Dedifferentiated amniotic fluid mesenchymal stem cell (primary cell): ENCODE measurements at regions not wholly inside any gene's neighbourhood (a gene's known extent, or its start where the extent isn't known, plus 50 kb on each side); places are given as distances from the start of the nearest gene placed in this dataset.

Experiments
- DNase-seq: peaks from one replicate; pipeline ENCODE4 v3.0.0-alpha.2; 2016; ENCODE audit errors: extremely low spot score

GRCh38 chr18:46344416-46345180 lies 240.4 kb downstream of the HAUS1 start:
- DNase-seq: no peak

- no peak for DNase-seq
Measured at GRCh38 chr18:46345181-46345465, 240.9 kb downstream of the HAUS1 start.

DNA sequence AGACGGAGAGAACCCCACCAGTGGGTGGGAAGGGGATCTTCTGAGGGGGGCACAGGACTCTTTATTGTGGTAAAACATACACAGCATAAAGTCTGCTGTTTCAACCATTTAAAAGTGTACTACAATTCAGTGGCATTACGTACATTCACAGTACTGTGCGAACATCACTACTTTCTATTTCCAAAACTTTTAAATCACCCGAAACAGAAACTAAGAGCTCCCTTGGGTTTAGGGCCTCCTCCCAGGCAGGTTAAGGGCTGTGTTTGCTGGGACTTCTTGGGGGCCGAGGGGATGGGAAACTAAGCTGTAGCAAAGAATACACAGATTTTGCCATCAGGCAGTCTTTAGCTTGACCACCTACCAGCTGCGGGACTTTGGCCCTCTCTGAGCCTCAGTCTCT lies 242.0 kb downstream of the HAUS1 start:
- DNase-seq: no peak

GRCh38 chr18:46346896-46347630 lies 242.9 kb downstream of the HAUS1 start:
- DNase-seq: no peak

DNA sequence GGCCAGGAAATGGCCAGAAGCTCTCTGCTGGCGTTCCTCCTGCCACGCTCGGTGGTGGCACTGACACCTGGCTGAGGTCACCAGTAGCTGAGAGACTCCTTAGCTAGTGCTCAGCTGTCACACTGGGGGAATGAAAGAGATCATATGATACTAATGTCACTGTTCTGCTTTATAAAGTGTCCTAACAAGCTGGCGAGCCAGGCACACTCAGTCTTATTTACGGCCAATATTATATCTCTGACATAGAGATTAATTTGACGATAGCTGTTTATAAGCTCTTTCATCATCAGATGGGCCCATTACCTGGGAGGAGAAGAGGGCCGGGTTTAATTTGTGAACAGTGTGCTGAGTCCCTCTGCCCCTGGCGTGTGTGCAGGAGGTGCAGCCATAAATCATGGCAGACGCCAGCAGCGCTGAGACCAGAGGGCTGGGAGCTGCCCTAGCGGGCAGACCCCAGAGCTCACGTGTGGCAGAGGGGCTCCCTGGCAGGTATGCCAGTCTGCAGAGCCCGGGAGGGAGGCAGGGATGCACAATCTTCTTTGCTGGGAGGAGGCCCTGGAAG lies 246.5 kb downstream of the HAUS1 start:
- DNase-seq: no peak

GRCh38 chr18:46352520-46353250 lies 248.5 kb downstream of the HAUS1 start:
- no peak for DNase-seq

GRCh38 chr18:46353460-46353859 lies 249.3 kb downstream of the HAUS1 start:
- no peak for DNase-seq

DNA sequence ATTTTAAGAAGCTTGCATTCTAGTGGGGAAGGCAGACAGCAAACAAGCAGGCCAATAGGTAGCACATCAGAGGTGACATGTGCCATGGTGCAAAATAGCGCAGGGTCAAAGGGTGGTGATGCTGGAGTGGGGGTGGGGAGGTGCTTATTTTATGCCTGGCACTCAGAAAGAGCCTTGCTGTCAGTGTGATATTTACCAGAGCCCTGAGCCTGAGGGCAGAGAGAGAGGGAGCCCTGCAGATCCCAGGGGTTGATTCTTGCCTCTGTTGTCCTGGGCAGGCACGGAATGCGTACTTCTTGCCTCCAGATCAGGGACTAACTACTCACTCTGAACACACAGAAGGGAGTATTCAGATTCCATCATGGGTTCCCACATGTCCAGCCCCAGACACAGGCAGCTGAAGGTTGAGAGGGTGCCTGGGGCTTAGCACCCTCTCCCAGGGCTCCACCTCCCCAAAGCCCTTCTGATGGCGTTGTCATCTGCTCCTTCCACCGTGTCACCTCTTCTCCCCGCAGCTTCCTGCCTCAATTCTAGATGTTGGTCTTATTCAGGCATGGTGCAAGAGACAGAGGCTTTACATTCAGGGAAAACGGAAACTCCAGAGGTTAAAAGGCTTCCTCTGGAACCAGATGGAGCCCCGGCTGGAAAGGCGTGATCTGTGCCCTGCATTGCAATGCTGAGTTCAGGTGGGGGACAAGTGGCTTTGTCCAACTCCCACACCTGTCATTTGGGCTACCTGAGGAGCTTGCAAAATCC lies 252.3 kb downstream of the HAUS1 start:
- no peak for DNase-seq

- DNase-seq: no peak
Measured at GRCh38 chr18:46360102-46360699, 256.0 kb downstream of the HAUS1 start.

- DNase-seq: no peak
Measured at GRCh38 chr18:46360866-46361265, 256.7 kb downstream of the HAUS1 start.

GRCh38 chr18:46362533-46362932 lies 258.3 kb downstream of the HAUS1 start:
- DNase-seq: no peak

DNA sequence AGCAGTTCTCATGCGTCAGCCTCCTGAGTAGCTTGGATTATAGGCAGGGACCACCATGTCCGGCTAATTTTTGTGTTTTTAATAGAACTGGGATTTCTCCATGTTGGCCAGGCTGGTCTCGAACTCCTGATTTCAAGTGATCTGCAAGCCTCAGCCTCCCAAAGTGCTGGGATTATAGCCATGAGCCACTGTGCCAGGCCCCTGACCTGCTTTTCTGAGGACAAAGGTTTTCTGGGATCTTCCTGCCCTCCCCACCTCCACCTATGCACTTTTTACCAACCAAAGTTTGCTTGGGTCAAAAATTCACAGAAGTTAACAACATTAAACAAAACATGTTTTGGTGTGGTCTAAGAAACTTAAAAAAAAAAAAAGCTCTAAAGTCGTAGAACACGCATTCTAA lies 259.9 kb downstream of the HAUS1 start:
- no peak for DNase-seq

- no peak for DNase-seq
Measured at GRCh38 chr18:46366201-46366600, 262.0 kb downstream of the HAUS1 start.

GRCh38 chr18:46366751-46367376 lies 262.7 kb downstream of the HAUS1 start:
- DNase-seq: no peak

DNA sequence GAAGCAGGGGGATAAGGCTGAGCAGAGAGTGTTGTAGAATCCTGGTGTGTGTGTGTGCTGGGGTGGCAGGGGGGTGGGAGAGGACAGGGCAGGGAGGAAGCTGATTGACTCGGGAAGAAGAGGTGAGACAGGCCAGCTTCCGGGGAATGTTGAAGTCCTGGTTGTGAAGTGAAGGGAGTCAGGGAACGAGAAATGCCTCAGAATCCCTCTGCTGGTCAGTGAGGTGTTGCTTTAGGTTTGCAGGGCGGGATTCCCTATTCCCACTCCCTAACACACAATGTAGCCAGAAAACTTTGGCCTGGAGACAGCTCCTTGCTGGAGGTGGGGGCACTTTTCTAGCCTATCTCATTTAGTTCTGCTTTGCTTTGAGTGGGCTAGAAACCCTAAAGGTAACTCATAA lies 265.1 kb downstream of the HAUS1 start:
- no peak for DNase-seq

DNA sequence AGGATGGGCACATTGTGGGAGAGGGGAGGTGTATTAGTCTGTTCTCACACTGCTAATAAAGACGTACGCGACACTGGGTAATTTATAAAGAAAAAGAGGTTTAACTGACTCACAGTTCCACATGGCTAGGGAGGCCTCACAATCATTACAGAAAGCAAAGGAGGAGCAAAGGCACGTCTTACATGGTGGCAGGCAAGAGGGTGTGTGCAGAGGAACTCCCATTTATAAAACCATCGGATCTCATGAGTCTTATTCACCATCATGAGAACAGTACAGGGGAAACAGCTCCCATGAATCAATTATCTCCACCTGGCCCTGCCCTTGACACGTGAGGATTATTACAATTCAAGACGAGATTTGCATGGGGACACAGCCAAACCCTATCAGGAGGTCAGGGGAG lies 266.7 kb downstream of the HAUS1 start:
- DNase-seq: no peak

- DNase-seq: no peak
Measured at GRCh38 chr18:46372670-46373069, 268.5 kb downstream of the HAUS1 start.

DNA sequence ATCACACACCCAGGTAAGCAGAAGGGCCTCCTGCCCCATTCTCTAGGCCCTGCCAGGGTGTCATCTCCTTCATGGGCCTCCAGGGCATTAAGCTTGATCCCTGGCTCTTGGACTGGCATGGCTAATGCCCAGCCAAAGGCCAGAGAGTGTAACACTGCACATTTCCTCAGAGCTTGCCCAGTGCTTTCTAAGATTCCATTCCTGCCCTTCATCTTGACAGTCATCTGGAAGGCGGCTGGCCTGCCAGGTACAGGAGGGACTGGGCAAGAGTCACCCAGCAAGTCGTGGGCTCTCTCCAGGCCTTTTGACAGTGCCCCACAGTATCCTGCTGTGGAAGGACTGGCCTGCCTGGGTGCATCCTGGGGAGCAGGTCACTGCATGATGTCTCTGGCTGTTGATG lies 268.9 kb downstream of the HAUS1 start:
- DNase-seq: no peak

DNA sequence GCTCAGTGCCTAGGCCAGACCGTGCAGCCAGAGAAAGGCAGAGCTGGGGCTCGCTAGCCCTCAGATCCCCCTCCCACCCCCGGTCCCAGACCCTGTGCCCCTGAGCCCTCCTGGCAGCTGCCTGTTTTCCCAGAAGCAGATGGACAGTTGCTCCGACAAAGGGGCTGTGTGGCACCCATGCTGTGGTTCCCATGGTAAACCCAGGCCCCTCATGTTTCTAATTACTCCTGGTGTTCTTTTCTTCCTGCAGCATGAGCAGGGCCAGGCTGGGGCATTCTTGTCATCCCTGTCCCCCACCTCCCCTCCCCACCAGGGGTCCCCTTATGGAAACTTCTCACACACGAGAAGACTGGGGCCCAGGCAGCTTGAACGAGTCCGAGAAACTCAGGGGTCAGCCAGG lies 269.6 kb downstream of the HAUS1 start:
- no peak for DNase-seq

DNA sequence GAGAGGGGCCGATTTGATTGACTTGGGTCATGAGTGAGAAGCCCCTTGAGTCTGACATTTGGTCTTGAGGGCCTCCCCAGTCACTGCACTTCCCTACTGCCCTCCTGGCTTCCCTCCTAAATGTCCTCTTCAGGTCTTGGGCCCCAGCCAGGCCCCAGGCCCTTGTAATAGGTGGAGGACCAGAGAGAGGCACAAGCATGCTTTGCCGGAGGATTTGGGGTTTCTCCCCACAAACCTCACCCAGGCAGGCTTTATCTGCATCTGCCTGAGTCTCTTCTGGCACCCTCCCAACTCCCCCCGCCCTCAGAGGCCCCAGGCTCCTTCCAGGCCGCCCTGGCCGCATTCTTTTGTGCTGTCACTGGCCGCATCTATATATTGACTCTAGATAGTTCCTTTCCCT lies 270.7 kb downstream of the HAUS1 start:
- no peak for DNase-seq

DNA sequence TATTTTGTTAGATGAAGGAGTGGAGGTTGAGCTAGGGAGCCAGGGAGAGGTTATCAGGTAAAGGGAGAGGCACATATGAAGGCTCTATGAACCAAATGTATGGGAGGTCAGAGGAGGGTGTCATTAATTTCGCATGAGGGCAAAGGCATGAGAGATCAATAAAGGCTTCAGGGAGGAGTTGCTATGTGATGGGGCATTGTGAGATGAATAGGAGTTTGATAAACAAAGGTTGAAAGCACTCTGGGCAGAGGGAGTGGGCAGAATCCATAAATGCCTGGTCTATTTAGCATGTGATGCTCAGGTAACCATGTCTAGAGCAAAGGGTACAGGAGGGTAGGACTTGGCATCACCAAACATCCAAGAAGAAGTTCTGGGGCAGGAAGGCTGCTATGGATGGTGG lies 273.4 kb downstream of the HAUS1 start:
- no peak for DNase-seq
